Dendritic cell treated with granulocyte-macrophage colony-stimulating factor and Interleukin-4, amounts not matched to agents 40 ng/mL and 50 ng/mL, for 4 days (primary cell): ENCODE measurements at regions not wholly inside any gene's neighbourhood (a gene's known extent, or its start where the extent isn't known, plus 50 kb on each side); places are given as distances from the start of the nearest gene placed in this dataset.
A peak's percentile ranks its signal among the peaks of the same experiment; 100 is the strongest.

Experiments used
- H3K27ac Mint-ChIP-seq: one replicate; pipeline ENCODE4 v1.8.0; 2022; ENCODE audit warnings: mild to moderate bottlenecking, mixed read lengths
- H3K27me3 Mint-ChIP-seq: one replicate; pipeline ENCODE4 v1.8.0; 2022; ENCODE audit warnings: mild to moderate bottlenecking, mixed read lengths
- H3K36me3 Mint-ChIP-seq: one replicate; pipeline ENCODE4 v1.8.0; 2022; ENCODE audit warnings: low read depth, mixed read lengths
- H3K4me1 Mint-ChIP-seq: one replicate; pipeline ENCODE4 v1.8.0; 2022; ENCODE audit warnings: low read depth, mixed read lengths
- H3K4me3 Mint-ChIP-seq: one replicate; pipeline ENCODE4 v1.8.0; 2022; ENCODE audit warnings: mild to moderate bottlenecking, moderate library complexity, mixed read lengths
- H3K9me3 Mint-ChIP-seq: one replicate; pipeline ENCODE4 v1.8.0; 2022; ENCODE audit warnings: mixed read lengths
- intact Hi-C: fragments of 100-400 bp; cut with micrococcal nuclease; formaldehyde crosslinking; loops from one replicate; pipeline ENCODE4 v1.15.0; 2022

GRCh38 chr5:154625031-154625430, 130.1 kb upstream of the LARP1 start:
- peaks cover 3% of the 10 kb centered on the region for H3K27me3 Mint-ChIP-seq
- no peaks in the 10 kb centered on the region for H3K36me3 Mint-ChIP-seq
- H3K9me3 Mint-ChIP-seq = no peaks in the 10 kb centered on the region
- intact Hi-C loops = no loop called here
- H3K4me3 Mint-ChIP-seq = no peak overlapping the region
- peaks cover 6% of the 10 kb centered on the region for H3K4me1 Mint-ChIP-seq
- no peak overlapping the region for H3K27ac Mint-ChIP-seq

DNA sequence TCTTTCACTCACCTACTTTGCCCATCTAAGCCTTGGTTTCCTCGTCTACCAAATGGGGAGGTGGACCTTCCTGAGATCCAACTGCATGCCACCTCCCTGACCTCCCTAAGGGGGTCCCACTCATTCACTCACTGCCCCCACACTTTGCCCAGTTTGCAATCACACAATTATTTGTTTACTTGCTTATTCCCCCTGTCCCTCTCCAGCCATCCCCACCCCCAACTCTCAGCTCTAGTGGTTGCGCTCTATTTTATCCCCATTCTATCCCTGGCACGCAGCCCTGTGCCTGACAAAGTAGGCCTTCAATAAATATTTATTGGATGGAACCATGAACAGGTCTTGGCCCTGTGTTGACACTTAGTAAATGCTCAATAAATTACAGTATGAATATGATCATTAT, 130.8 kb upstream of the LARP1 start:
- Mint-ChIP-seq H3K4me3 (no peak overlapping the region), H3K27ac (no peak overlapping the region), H3K9me3 (no peaks in the 10 kb centered on the region), H3K36me3 (no peaks in the 10 kb centered on the region), H3K27me3 (peaks cover 4% of the 10 kb centered on the region), H3K4me1 (peaks cover 6% of the 10 kb centered on the region)
- intact Hi-C loops = no loop called here

GRCh38 chr5:154620411-154620810, 134.8 kb upstream of the LARP1 start:
- intact Hi-C loops = no loop called here
- Mint-ChIP-seq H3K27ac (no peak overlapping the region), H3K36me3 (no peaks in the 10 kb centered on the region), H3K4me3 (no peak overlapping the region), H3K27me3 (peaks cover 8% of the 10 kb centered on the region), H3K9me3 (no peaks in the 10 kb centered on the region), H3K4me1 (peaks cover 6% of the 10 kb centered on the region)

DNA sequence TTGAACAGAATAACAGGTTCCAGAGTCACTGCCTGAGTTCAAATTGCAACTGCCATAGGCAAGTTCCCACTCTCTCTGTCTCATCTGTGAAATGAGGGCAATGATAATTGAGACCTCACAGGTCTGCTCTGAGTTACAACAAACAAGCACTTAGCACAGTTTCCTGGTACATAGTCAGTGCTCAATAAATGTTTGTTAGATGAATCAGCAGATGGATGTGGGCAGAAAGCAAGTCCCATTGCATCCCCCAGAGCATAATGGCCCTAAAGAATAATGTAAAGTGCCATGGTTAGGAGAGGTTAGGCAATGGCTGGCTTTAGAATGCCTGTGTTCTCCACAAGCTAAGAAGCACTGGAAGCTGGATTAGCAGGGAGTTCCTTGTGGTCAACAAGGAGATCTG, 136.5 kb upstream of the LARP1 start:
- H3K27ac Mint-ChIP-seq = no peak overlapping the region
- H3K27me3 Mint-ChIP-seq = peaks cover 19% of the 10 kb centered on the region
- H3K9me3 Mint-ChIP-seq = no peaks in the 10 kb centered on the region
- no peak overlapping the region for H3K4me3 Mint-ChIP-seq
- H3K4me1 Mint-ChIP-seq = peaks cover 6% of the 10 kb centered on the region
- intact Hi-C loops = loop anchor here (10.0 kb wide), 1 partner anchor 644 kb away; no protein-coding TSS in a partner anchor
- H3K36me3 Mint-ChIP-seq = no peaks in the 10 kb centered on the region

- H3K27ac Mint-ChIP-seq = no peak overlapping the region
- peaks cover 12% of the 10 kb centered on the region for H3K4me1 Mint-ChIP-seq
- intact Hi-C loops = loop anchor here (10.0 kb wide), 1 partner anchor 640 kb away; no protein-coding TSS in a partner anchor
- no peak overlapping the region for H3K4me3 Mint-ChIP-seq
- H3K9me3 Mint-ChIP-seq = no peaks in the 10 kb centered on the region
- H3K27me3 Mint-ChIP-seq = peaks cover 54% of the 10 kb centered on the region
- no peaks in the 10 kb centered on the region for H3K36me3 Mint-ChIP-seq
These were observed 136.6 kb upstream of the HAND1 start for GRCh38 chr5:154614595-154614994.

GRCh38 chr5:154614125-154614524, 136.1 kb upstream of the HAND1 start:
- H3K9me3 Mint-ChIP-seq = no peaks in the 10 kb centered on the region
- no peak overlapping the region for H3K4me3 Mint-ChIP-seq
- intact Hi-C loops = loop anchor here (10.0 kb wide), 1 partner anchor 639 kb away; no protein-coding TSS in a partner anchor
- H3K27ac Mint-ChIP-seq = no peak overlapping the region
- H3K27me3 Mint-ChIP-seq = peaks cover 56% of the 10 kb centered on the region
- H3K36me3 Mint-ChIP-seq = no peaks in the 10 kb centered on the region
- H3K4me1 Mint-ChIP-seq = peaks cover 12% of the 10 kb centered on the region

GRCh38 chr5:154612666-154613065, 134.6 kb upstream of the HAND1 start:
- H3K27me3 Mint-ChIP-seq = peaks cover 67% of the 10 kb centered on the region
- intact Hi-C loops = loop anchor here (10.0 kb wide), 1 partner anchor 638 kb away; no protein-coding TSS in a partner anchor
- no peaks in the 10 kb centered on the region for H3K9me3 Mint-ChIP-seq
- H3K36me3 Mint-ChIP-seq = no peaks in the 10 kb centered on the region
- H3K4me3 Mint-ChIP-seq = no peak overlapping the region
- H3K4me1 Mint-ChIP-seq = peaks cover 12% of the 10 kb centered on the region
- H3K27ac Mint-ChIP-seq = no peak overlapping the region

DNA sequence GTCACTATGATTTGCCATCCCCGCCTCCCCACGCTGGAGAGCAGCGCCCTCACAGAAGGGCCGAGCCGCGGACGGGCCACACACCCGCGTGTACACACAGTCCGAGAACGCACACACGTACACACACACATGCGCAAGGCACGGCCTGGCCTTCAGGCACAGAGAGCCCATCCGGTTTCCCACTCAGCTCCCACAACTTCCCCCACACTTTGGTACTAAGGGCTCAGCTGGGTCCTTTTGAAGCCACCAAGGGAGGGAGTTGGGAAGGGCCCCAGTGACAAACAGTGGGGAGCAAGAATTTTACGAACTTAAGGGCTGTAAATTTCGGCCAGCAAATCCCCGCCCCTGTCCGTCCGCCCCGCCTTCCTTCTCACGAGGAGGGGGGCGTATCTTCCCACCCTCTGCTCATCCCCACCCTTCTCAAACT, 133.3 kb upstream of the HAND1 start:
- Mint-ChIP-seq H3K4me1 (peaks cover 12% of the 10 kb centered on the region), H3K4me3 (no peak overlapping the region), H3K36me3 (no peaks in the 10 kb centered on the region), H3K9me3 (no peaks in the 10 kb centered on the region), H3K27ac (no peak overlapping the region), H3K27me3 (peaks cover 74% of the 10 kb centered on the region)
- intact Hi-C loops = loop anchor here (2.0 to 10.0 kb wide), 2 partner anchors 91 to 637 kb away; no protein-coding TSS in a partner anchor

DNA sequence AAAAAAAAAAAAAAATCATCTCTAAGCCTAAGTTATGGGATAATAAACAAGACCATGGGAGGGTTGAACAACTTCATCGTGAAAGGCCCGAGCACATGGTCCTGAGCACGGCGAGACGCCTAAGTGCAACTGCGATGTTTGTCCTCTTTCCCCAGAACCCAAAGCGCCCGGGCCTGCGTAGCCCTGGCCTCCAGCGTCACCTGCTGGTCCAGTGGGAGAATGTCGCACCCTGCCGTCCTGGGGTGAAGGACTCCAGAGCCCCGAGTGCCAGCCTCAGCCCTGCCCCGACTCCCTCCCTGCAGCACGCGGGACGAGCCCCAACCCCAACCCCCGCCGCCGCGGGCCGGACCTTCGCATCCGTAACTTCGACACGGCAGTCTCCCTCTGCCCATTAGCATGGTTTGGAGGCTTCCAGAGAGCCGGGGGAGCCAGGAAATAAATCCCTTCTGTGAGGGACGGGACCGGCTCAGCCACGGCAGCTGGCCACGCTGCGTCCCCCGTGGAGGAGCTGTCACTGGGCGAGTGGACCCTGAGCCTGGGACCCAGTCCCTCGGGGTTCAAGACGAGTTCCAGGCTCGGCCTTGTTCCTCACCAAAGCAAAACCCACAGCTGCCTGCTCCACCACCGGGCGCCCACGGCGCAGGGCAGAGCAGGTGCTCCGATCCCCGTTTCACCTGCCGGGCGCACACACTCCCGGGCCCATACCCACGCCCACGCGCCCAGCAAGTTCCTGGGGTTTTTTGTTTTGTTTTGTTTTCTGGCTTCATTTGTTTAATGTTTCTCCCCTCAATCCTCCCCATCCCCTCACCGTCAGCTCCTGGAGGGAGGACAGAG, 132.5 kb upstream of the HAND1 start:
- peaks cover 12% of the 10 kb centered on the region for H3K4me1 Mint-ChIP-seq
- peaks cover 73% of the 10 kb centered on the region for H3K27me3 Mint-ChIP-seq
- H3K36me3 Mint-ChIP-seq = no peaks in the 10 kb centered on the region
- peak overlapping the region; percentile 43 for H3K4me3 Mint-ChIP-seq
- H3K9me3 Mint-ChIP-seq = no peaks in the 10 kb centered on the region
- intact Hi-C loops = loop anchor here (1.0 to 10.0 kb wide), 3 partner anchors 90 to 636 kb away; no protein-coding TSS in a partner anchor
- H3K27ac Mint-ChIP-seq = no peak overlapping the region

DNA sequence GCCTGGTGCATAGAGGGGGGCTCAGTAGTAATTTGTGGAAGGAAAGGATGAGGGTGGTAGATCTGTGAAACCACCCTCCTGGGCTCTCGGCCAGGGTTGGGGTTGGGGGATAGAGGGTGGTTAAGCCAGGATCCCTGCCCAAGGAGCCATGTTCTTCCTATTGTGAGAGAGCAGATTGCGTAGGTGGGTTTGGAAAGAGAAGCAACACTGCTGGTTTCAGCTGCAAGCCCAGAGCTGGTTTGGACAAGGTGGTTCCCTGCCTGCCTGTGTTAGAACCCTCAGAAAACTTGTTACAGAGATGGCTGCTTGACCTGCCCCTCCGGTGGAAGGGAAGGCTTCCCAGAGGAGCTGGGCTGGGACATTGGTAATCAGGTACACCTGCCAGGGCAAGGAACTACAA, 131.2 kb upstream of the HAND1 start:
- Mint-ChIP-seq H3K27me3 (peaks cover 74% of the 10 kb centered on the region), H3K4me3 (no peak overlapping the region), H3K9me3 (no peaks in the 10 kb centered on the region), H3K27ac (no peak overlapping the region), H3K36me3 (no peaks in the 10 kb centered on the region), H3K4me1 (peaks cover 12% of the 10 kb centered on the region)
- intact Hi-C loops = loop anchor here (10.0 kb wide), 1 partner anchor 534 kb away; no protein-coding TSS in a partner anchor

- intact Hi-C loops = loop anchor here (10.0 kb wide), 1 partner anchor 534 kb away; no protein-coding TSS in a partner anchor
- no peaks in the 10 kb centered on the region for H3K36me3 Mint-ChIP-seq
- peaks cover 77% of the 10 kb centered on the region for H3K27me3 Mint-ChIP-seq
- H3K4me3 Mint-ChIP-seq = no peak overlapping the region
- peaks cover 12% of the 10 kb centered on the region for H3K4me1 Mint-ChIP-seq
- no peaks in the 10 kb centered on the region for H3K9me3 Mint-ChIP-seq
- no peak overlapping the region for H3K27ac Mint-ChIP-seq
These were observed 130.5 kb upstream of the HAND1 start for GRCh38 chr5:154608531-154609011.

DNA sequence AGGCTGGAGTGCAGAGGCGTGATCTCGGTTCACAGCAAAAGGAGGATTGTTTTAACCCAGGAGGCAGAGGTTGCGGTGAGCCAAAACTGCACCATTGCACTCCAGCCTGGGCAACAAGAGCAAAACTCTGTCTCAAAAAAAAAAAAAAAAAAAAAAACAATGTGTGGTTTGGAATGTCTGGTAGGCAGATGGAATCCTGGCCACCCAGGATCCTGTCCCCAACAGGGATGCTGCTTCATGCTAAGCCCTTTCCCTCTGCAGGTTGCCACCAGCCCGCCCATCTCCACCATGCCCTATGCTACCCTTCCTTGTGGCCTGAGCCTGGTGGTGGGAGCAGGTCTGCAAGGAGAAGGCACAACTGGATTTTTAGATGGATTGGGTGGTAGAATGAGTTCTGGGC, 129.7 kb upstream of the HAND1 start:
- no peaks in the 10 kb centered on the region for H3K9me3 Mint-ChIP-seq
- H3K4me1 Mint-ChIP-seq = peaks cover 12% of the 10 kb centered on the region
- H3K36me3 Mint-ChIP-seq = no peaks in the 10 kb centered on the region
- H3K27me3 Mint-ChIP-seq = peaks cover 76% of the 10 kb centered on the region
- no peak overlapping the region for H3K27ac Mint-ChIP-seq
- H3K4me3 Mint-ChIP-seq = no peak overlapping the region
- intact Hi-C loops = loop anchor here (10.0 kb wide), 1 partner anchor 533 kb away; no protein-coding TSS in a partner anchor

DNA sequence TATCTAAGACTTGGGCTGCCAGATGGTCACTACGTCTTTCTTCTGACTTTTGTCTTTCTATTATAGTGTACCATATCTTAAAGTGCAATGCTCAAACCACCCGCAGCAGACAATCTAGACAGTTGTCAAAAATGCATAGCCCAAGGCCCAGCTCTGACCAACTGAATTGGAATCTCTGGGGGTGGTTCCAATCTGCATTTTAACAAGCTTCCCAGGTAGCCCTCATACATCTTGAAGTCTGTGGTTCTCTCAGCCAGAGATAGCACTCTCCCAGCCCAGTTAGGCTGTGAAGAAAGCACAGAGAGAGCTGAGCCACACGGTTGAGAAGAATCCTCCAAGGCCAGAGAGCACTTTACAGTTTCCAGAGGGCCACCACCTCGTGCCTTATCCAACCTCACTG, 128.2 kb upstream of the HAND1 start:
- H3K27me3 Mint-ChIP-seq = peaks cover 69% of the 10 kb centered on the region
- H3K4me3 Mint-ChIP-seq = no peak overlapping the region
- no peaks in the 10 kb centered on the region for H3K36me3 Mint-ChIP-seq
- no peaks in the 10 kb centered on the region for H3K9me3 Mint-ChIP-seq
- no peak overlapping the region for H3K27ac Mint-ChIP-seq
- intact Hi-C loops = loop anchor here (10.0 kb wide), 1 partner anchor 531 kb away; no protein-coding TSS in a partner anchor
- peaks cover 8% of the 10 kb centered on the region for H3K4me1 Mint-ChIP-seq

- Mint-ChIP-seq H3K36me3 (no peaks in the 10 kb centered on the region), H3K27ac (no peak overlapping the region), H3K9me3 (no peaks in the 10 kb centered on the region), H3K4me3 (no peak overlapping the region), H3K27me3 (peaks cover 51% of the 10 kb centered on the region), H3K4me1 (peaks cover 8% of the 10 kb centered on the region)
- intact Hi-C loops = loop anchor here (10.0 kb wide), 1 partner anchor 529 kb away; no protein-coding TSS in a partner anchor
These were observed 126.1 kb upstream of the HAND1 start for GRCh38 chr5:154603953-154604679.
